ENCODE measurements at regions not wholly inside any gene's neighbourhood (a gene's known extent, or its start where the extent isn't known, plus 50 kb on each side); places are given as distances from the start of the nearest gene placed in this dataset.

DNA sequence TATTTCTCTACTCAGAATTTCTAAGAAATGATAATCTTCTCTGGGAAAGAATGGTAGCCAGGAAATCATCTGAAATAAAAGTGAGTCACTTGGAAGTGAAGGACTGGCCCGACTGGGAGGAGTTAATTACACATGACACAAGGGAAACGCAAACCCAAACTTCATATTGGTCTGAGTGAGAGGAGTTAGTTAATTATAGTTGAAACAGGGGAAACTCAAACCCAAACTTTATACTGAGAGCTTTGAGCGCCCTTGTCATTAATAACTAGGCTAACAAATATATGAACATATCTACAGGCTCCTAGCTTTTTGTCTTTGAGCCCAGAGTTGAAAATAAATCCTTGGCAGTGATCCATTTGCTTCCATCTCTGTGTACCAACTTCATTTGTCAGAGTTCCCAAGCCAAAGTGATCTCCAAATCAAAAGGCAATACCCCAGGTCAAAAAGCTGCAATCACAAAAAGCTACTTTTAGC is 187.8 kb upstream of the COL3A1 start:
- Histone ChIP-seq H3F3A (replicated peaks; ENCODE audit: insufficient read depth) (peaks cover 43% of the 10 kb centered on the region), H3K36me3 (replicated peaks in 1 of 2; ENCODE audit: control insufficient read depth in 1 of 2, insufficient read depth in 2 of 2, low read length in 1 of 2) (no peaks in the 10 kb centered on the region), H3K9ac (peak overlapping the region; percentile 73), H3K27ac (ENCODE audit: low read depth in 2 of 2, low read length in 1 of 2) (peak overlapping the region; percentile 90 to 100; a peak in 3 of 4 replicates), H3K9me3 (no peaks in the 10 kb centered on the region), H3K79me2 (ENCODE audit: insufficient read depth) (no peaks in the 10 kb centered on the region), H3K9me2 (no peaks in the 10 kb centered on the region), H4K20me1 (ENCODE audit: insufficient read depth) (no peaks in the 10 kb centered on the region), H3K4me3 (ENCODE audit: low read depth in 2 of 2, low read length in 1 of 2) (peak overlapping the region in 1 of 2 experiments; percentile 26; a peak in 2 of 4 replicates), H3K27me3 (ENCODE audit: insufficient read depth) (no peaks in the 10 kb centered on the region), H3K4me2 (peak overlapping the region; percentile 51), H3K4me1 (ENCODE audit: control insufficient read depth in 1 of 2, insufficient read depth in 2 of 2, low read depth in 1 of 2, low read length in 1 of 2) (peaks cover 12 to 33% of the 10 kb centered on the region in 2 experiments; a peak in 2 of 4 replicates), H2AFZ (ENCODE audit: low read depth) (peak overlapping the region; percentile 68; the same call in 1 of the 2 replicates)
- 25% methylated on average over 3 of the region's 3 CpGs for WGBS (ENCODE audit: low lambda C conversion rate)
- CTCF ChIA-PET = no interaction called here
- no peak for DNase-seq
- POLR2A ChIA-PET = no interaction called here
- TF ChIP-seq GABPA (IDR thresholded peaks at IDR 0.05; ENCODE audit: low read depth) (no peak), FOXJ3 (CRISPR knock-in tag; IDR thresholded peaks at IDR 0.05) (no peak), GATA2 (CRISPR knock-in tag; IDR thresholded peaks at IDR 0.05) (no peak), ZBTB33 (IDR thresholded peaks at IDR 0.05; ENCODE audit: borderline replicate concordance, low read depth) (no peak), TEAD4 (IDR thresholded peaks at IDR 0.05; ENCODE audit: borderline replicate concordance, insufficient read depth) (no peak), RFX5 (IDR thresholded peaks at IDR 0.05; ENCODE audit: low read length) (no peak), RXRA (IDR thresholded peaks at IDR 0.05; ENCODE audit: borderline replicate concordance, low read depth) (no peak), EP300 (IDR thresholded peaks at IDR 0.05; ENCODE audit: borderline replicate concordance in 1 of 2, low read depth in 1 of 2, low read length in 1 of 2) (peak in 1 of 2 experiments; percentile 42; a peak in 1 of 4 replicates), CHD2 (IDR thresholded peaks at IDR 0.05; ENCODE audit: low read length, partially characterized antibody) (no peak), SIN3A (IDR thresholded peaks at IDR 0.05; ENCODE audit: borderline replicate concordance, low read depth, low read length) (no peak), SMC3 (IDR thresholded peaks at IDR 0.05; ENCODE audit: low read depth, low read length) (no peak), TCF12 (IDR thresholded peaks at IDR 0.05) (peak; percentile 44; the same call in 1 of the 2 replicates), MEF2A (IDR thresholded peaks at IDR 0.05; ENCODE audit: borderline replicate concordance, low read depth) (no peak), TAF1 (IDR thresholded peaks at IDR 0.05; ENCODE audit: borderline replicate concordance, low read depth, low read length) (no peak), ELF1 (IDR thresholded peaks at IDR 0.05) (no peak), MXI1 (IDR thresholded peaks at IDR 0.05; ENCODE audit: low read depth, low read length) (no peak), NFIC (IDR thresholded peaks at IDR 0.05; ENCODE audit: borderline replicate concordance) (peak; percentile 25), JUND (IDR thresholded peaks at IDR 0.05) (peak; percentile 46; the same call in 1 of the 2 replicates), POLR2AphosphoS5 (IDR thresholded peaks at IDR 0.05; ENCODE audit: low read depth, low read length) (no peak), EZH2phosphoT487 (IDR thresholded peaks at IDR 0.05; ENCODE audit: borderline replicate concordance, low read depth) (no peak), IRF3 (IDR thresholded peaks at IDR 0.05; ENCODE audit: low read depth, low read length) (no peak), FOXM1 (IDR thresholded peaks at IDR 0.05; ENCODE audit: low read depth) (0 out of 2 replicates have a peak, but pooled peaks have one; percentile 25), NRF1 (IDR thresholded peaks at IDR 0.05; ENCODE audit: low read depth, low read length) (no peak), RCOR1 (IDR thresholded peaks at IDR 0.05; ENCODE audit: low read length) (no peak)
- TF ChIP-seq, protein P1, sequence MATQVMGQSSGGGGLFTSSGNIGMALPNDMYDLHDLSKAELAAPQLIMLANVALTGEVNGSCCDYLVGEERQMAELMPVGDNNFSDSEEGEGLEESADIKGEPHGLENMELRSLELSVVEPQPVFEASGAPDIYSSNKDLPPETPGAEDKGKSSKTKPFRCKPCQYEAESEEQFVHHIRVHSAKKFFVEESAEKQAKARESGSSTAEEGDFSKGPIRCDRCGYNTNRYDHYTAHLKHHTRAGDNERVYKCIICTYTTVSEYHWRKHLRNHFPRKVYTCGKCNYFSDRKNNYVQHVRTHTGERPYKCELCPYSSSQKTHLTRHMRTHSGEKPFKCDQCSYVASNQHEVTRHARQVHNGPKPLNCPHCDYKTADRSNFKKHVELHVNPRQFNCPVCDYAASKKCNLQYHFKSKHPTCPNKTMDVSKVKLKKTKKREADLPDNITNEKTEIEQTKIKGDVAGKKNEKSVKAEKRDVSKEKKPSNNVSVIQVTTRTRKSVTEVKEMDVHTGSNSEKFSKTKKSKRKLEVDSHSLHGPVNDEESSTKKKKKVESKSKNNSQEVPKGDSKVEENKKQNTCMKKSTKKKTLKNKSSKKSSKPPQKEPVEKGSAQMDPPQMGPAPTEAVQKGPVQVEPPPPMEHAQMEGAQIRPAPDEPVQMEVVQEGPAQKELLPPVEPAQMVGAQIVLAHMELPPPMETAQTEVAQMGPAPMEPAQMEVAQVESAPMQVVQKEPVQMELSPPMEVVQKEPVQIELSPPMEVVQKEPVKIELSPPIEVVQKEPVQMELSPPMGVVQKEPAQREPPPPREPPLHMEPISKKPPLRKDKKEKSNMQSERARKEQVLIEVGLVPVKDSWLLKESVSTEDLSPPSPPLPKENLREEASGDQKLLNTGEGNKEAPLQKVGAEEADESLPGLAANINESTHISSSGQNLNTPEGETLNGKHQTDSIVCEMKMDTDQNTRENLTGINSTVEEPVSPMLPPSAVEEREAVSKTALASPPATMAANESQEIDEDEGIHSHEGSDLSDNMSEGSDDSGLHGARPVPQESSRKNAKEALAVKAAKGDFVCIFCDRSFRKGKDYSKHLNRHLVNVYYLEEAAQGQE (IDR thresholded peaks at IDR 0.05; ENCODE audit: low read depth, low read length) = no peak
- TF ChIP-seq, protein P2, sequence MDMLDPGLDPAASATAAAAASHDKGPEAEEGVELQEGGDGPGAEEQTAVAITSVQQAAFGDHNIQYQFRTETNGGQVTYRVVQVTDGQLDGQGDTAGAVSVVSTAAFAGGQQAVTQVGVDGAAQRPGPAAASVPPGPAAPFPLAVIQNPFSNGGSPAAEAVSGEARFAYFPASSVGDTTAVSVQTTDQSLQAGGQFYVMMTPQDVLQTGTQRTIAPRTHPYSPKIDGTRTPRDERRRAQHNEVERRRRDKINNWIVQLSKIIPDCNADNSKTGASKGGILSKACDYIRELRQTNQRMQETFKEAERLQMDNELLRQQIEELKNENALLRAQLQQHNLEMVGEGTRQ (IDR thresholded peaks at IDR 0.05; ENCODE audit: borderline replicate concordance, low read depth, low read length) = no peak
- TF ChIP-seq, protein P3, sequence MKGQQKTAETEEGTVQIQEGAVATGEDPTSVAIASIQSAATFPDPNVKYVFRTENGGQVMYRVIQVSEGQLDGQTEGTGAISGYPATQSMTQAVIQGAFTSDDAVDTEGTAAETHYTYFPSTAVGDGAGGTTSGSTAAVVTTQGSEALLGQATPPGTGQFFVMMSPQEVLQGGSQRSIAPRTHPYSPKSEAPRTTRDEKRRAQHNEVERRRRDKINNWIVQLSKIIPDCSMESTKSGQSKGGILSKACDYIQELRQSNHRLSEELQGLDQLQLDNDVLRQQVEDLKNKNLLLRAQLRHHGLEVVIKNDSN (IDR thresholded peaks at IDR 0.05; ENCODE audit: borderline replicate concordance, low read depth) = no peak

All from SK-N-SH (cell line).